Loucy (cell line): ENCODE measurements at regions not wholly inside any gene's neighbourhood (a gene's known extent, or its start where the extent isn't known, plus 50 kb on each side); places are given as distances from the start of the nearest gene placed in this dataset.

Source experiments
- H2AFZ ChIP-seq: fragments of 200-600 bp; sonication (generic); 2 replicates; pipeline ENCODE4 v1.6.0; 2016; ENCODE audit warnings: antibody characterized with exemption, mild to moderate bottlenecking, low read length, moderate library complexity
- H3F3A ChIP-seq: fragments of 200-600 bp; 2 replicates; pipeline ENCODE4 v1.6.0; 2016; ENCODE audit warnings: antibody characterized with exemption, low read depth, mild to moderate bottlenecking
- H3K27me3 ChIP-seq: fragments of 200-600 bp; sonication (generic); 2 replicates; pipeline ENCODE4 v1.6.1; 2014; ENCODE audit warnings: low read length, mild to moderate bottlenecking; ENCODE audit not compliant: insufficient read depth, poor library complexity, severe bottlenecking
- H3K36me3 ChIP-seq: fragments of 200-600 bp; sonication (generic); 2 replicates; pipeline ENCODE4 v1.6.1; 2016; ENCODE audit warnings: low read length; ENCODE audit not compliant: insufficient read depth
- H3K4me1 ChIP-seq: fragments of 200-600 bp; sonication (generic); 2 replicates; pipeline ENCODE4 v1.5.1; 2014; ENCODE audit warnings: low read length, mild to moderate bottlenecking; ENCODE audit not compliant: insufficient read depth, poor library complexity, severe bottlenecking
- H3K4me2 ChIP-seq: fragments of 200-600 bp; sonication (generic); 2 replicates; pipeline ENCODE4 v1.6.0; 2014; ENCODE audit warnings: antibody characterized with exemption, low read length, low read depth, mild to moderate bottlenecking; ENCODE audit not compliant: poor library complexity, severe bottlenecking
- H3K4me3 ChIP-seq: fragments of 200-600 bp; sonication (generic); 2 replicates; pipeline ENCODE4 v1.5.1; 2014; ENCODE audit warnings: low read length, mild to moderate bottlenecking, mixed read lengths; ENCODE audit not compliant: poor library complexity, severe bottlenecking
- H3K79me2 ChIP-seq: fragments of 200-600 bp; sonication (generic); 2 replicates; pipeline ENCODE4 v1.6.1; 2014; ENCODE audit warnings: low read length; ENCODE audit not compliant: insufficient read depth
- H3K9ac ChIP-seq: fragments of 200-600 bp; sonication (generic); 2 replicates; pipeline ENCODE4 v1.6.0; 2014; ENCODE audit warnings: mild to moderate bottlenecking, low read depth, low read length, moderate library complexity; ENCODE audit not compliant: poor library complexity, severe bottlenecking
- H3K9me2 ChIP-seq: fragments of 200-600 bp; sonication (generic); replicated peaks from 2 replicates; pipeline ENCODE4 v1.6.1; 2016; ENCODE audit warnings: low read depth, low read length, mixed read lengths
- H3K9me3 ChIP-seq: fragments of 200-600 bp; sonication (generic); 2 replicates; pipeline ENCODE4 v1.6.1; 2014; ENCODE audit warnings: mild to moderate bottlenecking, antibody characterized with exemption, low read length, low read depth; ENCODE audit not compliant: insufficient read depth
- H4K20me1 ChIP-seq: fragments of 200-600 bp; sonication (generic); 2 replicates; pipeline ENCODE4 v1.6.0; 2014; ENCODE audit warnings: antibody characterized with exemption, low read length, mild to moderate bottlenecking; ENCODE audit not compliant: insufficient read depth, poor library complexity, severe bottlenecking
- CTCF ChIP-seq: fragments of 200-600 bp; sonication (generic); conservative IDR thresholded peaks from 2 replicates; pipeline ENCODE4 v1.5.1; 2014; ENCODE audit warnings: mild to moderate bottlenecking, antibody characterized with exemption, low read length
- EZH2phosphoT487 ChIP-seq: fragments of 200-600 bp; IDR thresholded peaks from 2 replicates; pipeline ENCODE4 v1.6.1; 2018; ENCODE audit warnings: antibody characterized with exemption, mild to moderate bottlenecking, moderate library complexity, borderline replicate concordance

DNA sequence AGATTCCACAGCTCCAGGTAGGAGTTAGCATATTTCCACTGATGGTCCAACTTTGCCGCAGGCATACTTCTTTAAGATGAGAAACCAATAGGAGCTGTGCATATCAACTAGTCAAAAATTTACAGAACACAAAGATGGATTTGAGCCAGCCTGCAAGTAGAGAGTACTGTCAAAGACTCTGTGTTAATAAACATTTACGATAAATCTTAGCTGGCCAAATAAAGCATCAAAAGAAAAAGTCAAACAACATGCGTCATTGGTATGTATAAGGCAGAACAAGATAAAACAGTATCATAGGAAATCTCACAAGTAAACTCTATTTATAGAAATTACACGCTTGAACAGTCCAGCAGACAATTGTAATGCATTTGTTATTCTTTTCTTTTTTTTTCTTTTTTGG, 907.4 kb upstream of the AGA start:
- no peak overlapping the region for H3K4me3 ChIP-seq
- H4K20me1 ChIP-seq = no peaks in the 10 kb centered on the region
- no peaks in the 10 kb centered on the region for H3K9me2 ChIP-seq
- H3K79me2 ChIP-seq = no peaks in the 10 kb centered on the region
- H3K27me3 ChIP-seq = no peaks in the 10 kb centered on the region
- no peak overlapping the region for H3K9ac ChIP-seq
- H3F3A ChIP-seq = no peaks in the 10 kb centered on the region
- no peaks in the 10 kb centered on the region for H3K36me3 ChIP-seq
- no peak overlapping the region for H3K4me2 ChIP-seq
- no peak overlapping the region for H2AFZ ChIP-seq
- no peaks in the 10 kb centered on the region for H3K9me3 ChIP-seq
- H3K4me1 ChIP-seq = no peaks in the 10 kb centered on the region
- TF ChIP-seq CTCF (no peak), EZH2phosphoT487 (no peak)

GRCh38 chr4:178351185-178351584, 908.9 kb upstream of the AGA start:
- Histone ChIP-seq H2AFZ (no peak overlapping the region), H3K9me2 (no peaks in the 10 kb centered on the region), H3K4me3 (no peak overlapping the region), H3K4me1 (no peaks in the 10 kb centered on the region), H3K4me2 (no peak overlapping the region), H3F3A (no peaks in the 10 kb centered on the region), H3K9ac (no peak overlapping the region), H3K79me2 (no peaks in the 10 kb centered on the region), H3K27me3 (no peaks in the 10 kb centered on the region), H3K9me3 (no peaks in the 10 kb centered on the region), H4K20me1 (no peaks in the 10 kb centered on the region), H3K36me3 (no peaks in the 10 kb centered on the region)
- no peak for TF ChIP-seq CTCF
- TF ChIP-seq EZH2phosphoT487 = no peak

DNA sequence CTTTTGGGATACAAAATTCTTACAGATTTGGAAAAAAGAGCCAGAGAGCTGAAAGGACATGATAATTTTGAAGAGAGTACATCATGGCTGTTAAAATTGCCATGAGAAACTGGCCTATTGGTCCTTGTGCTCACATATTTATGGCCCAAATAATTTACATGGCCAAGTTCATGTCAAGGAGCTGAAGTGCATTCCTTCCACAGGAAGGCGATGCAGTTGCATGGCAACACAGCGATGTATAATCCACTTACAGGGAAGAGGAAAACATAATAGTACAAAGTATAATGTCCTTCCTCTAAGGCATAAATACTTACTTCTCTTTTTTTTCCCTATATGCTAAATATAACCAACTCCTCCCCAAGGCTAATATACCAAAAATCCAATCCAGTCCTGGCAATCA, 914.5 kb upstream of the AGA start:
- no peaks in the 10 kb centered on the region for H3K9me2 ChIP-seq
- H4K20me1 ChIP-seq = no peaks in the 10 kb centered on the region
- no peak overlapping the region for H3K4me3 ChIP-seq
- H3K9ac ChIP-seq = no peak overlapping the region
- H3K79me2 ChIP-seq = no peaks in the 10 kb centered on the region
- H3K4me2 ChIP-seq = no peak overlapping the region
- H3K27me3 ChIP-seq = no peaks in the 10 kb centered on the region
- no peaks in the 10 kb centered on the region for H3K36me3 ChIP-seq
- no peak for TF ChIP-seq EZH2phosphoT487
- no peak for TF ChIP-seq CTCF
- H2AFZ ChIP-seq = no peak overlapping the region
- H3F3A ChIP-seq = no peaks in the 10 kb centered on the region
- H3K4me1 ChIP-seq = no peaks in the 10 kb centered on the region
- H3K9me3 ChIP-seq = no peaks in the 10 kb centered on the region
